D721Med (cell line): ENCODE measurements at regions not wholly inside any gene's neighbourhood (a gene's known extent, or its start where the extent isn't known, plus 50 kb on each side); places are given as distances from the start of the nearest gene placed in this dataset.
"Not testable (repeated sequence)": the region's sequence is repeated elsewhere in the genome, so short reads cannot be mapped to it uniquely, and the experiment has no call there.

ENCODE experiments used
- DNase-seq: peaks from one replicate; pipeline ENCODE4 v3.0.0; 2011; ENCODE audit warnings: low spot score; ENCODE audit not compliant: insufficient read length
- FAIRE-seq: peaks from 2 replicates; lab custom pipeline; 2011; peaks lifted over from hg19 to GRCh38; lab: Jason Lieb, UNC
- CTCF ChIP-seq: IDR thresholded peaks from 2 replicates; pipeline ENCODE4 v1.5.1; 2012; ENCODE audit warnings: mild to moderate bottlenecking, control low read depth; ENCODE audit not compliant: insufficient read depth; ENCODE audit errors: missing control alignments

DNA sequence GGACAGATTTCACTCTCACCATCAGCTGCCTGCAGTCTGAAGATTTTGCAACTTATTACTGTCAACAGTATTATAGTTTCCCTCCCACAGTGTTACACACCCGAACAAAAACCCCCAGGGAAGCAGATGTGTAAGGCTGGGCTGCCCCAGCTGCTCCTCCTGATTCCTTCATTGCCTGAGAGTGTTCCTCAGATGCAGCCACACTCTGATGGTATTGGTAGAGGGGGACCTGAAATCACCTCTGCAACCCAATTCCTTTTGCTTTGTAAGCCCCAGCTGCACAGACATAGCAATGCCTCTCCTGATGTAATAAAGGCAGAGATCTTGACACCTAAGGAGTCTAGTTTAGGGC is 1529.8 kb downstream of the RPIA start:
- FAIRE-seq: no peak
- TF ChIP-seq CTCF: no peak

GRCh38 chr2:90224767-90225166 is 1533.3 kb downstream of the RPIA start:
- not testable (repeated sequence) for DNase-seq, FAIRE-seq

More for the DNA sequence above, 1529.8 kb downstream of the RPIA start:
- no peak for DNase-seq

- FAIRE-seq, DNase-seq: not testable (repeated sequence)
- peak; percentile 18 for TF ChIP-seq CTCF
Measured at GRCh38 chr2:90226465-90227072, 1535.1 kb downstream of the RPIA start.

DNA sequence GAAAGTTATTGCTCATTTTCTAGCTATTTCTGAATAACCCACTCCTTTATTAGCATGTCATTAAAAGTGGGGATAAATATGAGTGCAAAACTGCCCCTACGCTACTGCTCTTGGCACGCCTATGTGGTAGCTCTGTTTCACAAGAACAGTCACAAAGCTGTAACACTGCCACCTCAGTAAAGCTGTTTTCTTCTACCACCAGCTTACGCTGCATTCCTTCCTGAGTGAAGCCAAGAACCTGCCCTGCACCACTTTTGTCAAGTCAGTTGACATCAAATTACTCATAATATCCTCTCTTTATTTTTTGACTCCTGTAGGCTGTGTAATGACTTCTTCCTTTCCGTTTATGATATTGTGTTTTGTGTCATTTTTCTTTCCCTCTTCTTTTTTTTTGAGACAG is 1539.7 kb downstream of the RPIA start:
- not testable (repeated sequence) for FAIRE-seq, DNase-seq

- DNase-seq, FAIRE-seq: not testable (repeated sequence)
Measured at GRCh38 chr2:90235452-90235851, 1544.0 kb downstream of the RPIA start.

GRCh38 chr2:90237923-90238361 is 1546.5 kb downstream of the RPIA start:
- not testable (repeated sequence) for FAIRE-seq, DNase-seq
- TF ChIP-seq CTCF: peak; percentile 7

GRCh38 chr2:90238505-90239230 is 1547.2 kb downstream of the RPIA start:
- FAIRE-seq, DNase-seq: not testable (repeated sequence)

GRCh38 chr2:90239769-90240168 is 1548.3 kb downstream of the RPIA start:
- DNase-seq, FAIRE-seq: not testable (repeated sequence)

GRCh38 chr2:90244902-90245765 is 1553.7 kb downstream of the RPIA start:
- DNase-seq, FAIRE-seq: not testable (repeated sequence)

DNA sequence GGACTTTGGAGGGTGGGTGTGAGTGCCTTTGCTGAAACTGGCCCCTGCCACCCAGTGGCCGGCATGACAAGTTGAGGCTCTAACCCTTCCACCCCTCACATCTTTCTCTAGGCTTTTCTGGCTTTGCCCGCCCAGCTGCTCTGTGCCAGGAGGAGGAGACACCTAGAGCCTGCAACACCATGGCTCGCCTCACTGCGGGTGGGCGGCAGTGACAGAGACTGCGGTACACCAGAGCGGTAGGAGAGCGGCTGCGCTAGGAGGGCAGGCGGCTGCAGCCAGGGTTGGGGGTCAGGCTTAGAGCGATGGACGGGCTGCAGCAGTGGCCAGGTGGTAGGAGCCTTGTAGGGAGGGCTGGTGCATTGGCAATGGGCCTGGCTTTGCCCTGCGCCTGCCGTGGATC is 1556.9 kb downstream of the RPIA start:
- FAIRE-seq, DNase-seq: not testable (repeated sequence)

- not testable (repeated sequence) for FAIRE-seq
Measured at GRCh38 chr2:90250350-90250749, 1558.9 kb downstream of the RPIA start.

DNA sequence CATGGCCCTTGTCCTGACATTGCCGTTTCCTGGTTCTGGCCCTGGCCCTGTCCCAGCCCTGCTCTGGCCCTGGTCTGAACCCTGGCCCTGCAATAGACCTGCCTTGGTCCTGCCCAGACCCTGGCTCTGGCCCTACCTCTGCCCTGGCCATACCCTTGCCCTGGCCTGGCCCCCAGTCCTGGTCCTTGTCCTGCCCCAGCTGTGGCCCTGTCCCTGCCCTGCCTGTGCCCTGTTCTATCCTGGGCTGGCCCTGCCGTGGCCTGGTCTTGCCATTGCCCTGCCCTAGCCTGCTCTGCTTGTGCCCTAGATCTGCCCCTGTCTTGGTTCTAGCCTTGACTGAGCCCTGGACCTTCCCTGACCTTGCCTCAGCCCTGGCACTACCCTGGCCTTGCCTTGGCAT is 1560.1 kb downstream of the RPIA start:
- not testable (repeated sequence) for DNase-seq, FAIRE-seq

More at GRCh38 chr2:90250350-90250749, 1558.9 kb downstream of the RPIA start:
- DNase-seq: not testable (repeated sequence)

DNA sequence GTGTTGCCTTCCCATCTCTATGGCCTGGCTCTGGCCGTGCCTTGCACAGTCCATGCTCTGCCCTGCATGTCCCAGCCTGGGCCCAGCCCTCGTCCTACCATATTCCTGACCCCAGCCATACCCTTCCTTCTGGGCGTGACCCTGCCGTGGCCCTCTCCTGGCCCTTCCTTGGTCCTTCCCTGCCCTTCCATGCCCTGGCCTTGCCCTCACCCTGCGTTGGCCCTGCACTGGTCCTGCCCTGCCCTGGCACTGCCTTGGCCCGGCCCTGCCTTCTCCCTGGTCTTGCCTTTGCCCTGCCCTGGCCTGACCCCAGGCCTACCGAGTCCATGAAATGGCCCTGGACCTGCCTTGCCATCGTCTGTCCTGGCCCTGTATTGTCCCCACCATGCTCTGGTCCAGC is 1561.8 kb downstream of the RPIA start:
- not testable (repeated sequence) for DNase-seq, FAIRE-seq

GRCh38 chr2:90266888-90267287 is 1575.4 kb downstream of the RPIA start:
- FAIRE-seq, DNase-seq: not testable (repeated sequence)

- DNase-seq: not testable (repeated sequence)
Measured at GRCh38 chr2:90287751-90288150, 1596.3 kb downstream of the RPIA start.

More at GRCh38 chr2:90287751-90288150, 1596.3 kb downstream of the RPIA start:
- FAIRE-seq: not testable (repeated sequence)
